HG03354 (cell line): ENCODE measurements at regions not wholly inside any gene's neighbourhood (a gene's known extent, or its start where the extent isn't known, plus 50 kb on each side); places are given as distances from the start of the nearest gene placed in this dataset.
"Not testable (repeated sequence)": the region's sequence is repeated elsewhere in the genome, so short reads cannot be mapped to it uniquely, and the experiment has no call there.

Experiments used
- ATAC-seq: cut with Tn5 transposase; IDR thresholded peaks from one replicate; pipeline ENCODE4 v1.9.1; 2021; ENCODE audit warnings: mild to moderate bottlenecking; ENCODE audit not compliant: unreplicated experiment, poor library complexity, severe bottlenecking

DNA sequence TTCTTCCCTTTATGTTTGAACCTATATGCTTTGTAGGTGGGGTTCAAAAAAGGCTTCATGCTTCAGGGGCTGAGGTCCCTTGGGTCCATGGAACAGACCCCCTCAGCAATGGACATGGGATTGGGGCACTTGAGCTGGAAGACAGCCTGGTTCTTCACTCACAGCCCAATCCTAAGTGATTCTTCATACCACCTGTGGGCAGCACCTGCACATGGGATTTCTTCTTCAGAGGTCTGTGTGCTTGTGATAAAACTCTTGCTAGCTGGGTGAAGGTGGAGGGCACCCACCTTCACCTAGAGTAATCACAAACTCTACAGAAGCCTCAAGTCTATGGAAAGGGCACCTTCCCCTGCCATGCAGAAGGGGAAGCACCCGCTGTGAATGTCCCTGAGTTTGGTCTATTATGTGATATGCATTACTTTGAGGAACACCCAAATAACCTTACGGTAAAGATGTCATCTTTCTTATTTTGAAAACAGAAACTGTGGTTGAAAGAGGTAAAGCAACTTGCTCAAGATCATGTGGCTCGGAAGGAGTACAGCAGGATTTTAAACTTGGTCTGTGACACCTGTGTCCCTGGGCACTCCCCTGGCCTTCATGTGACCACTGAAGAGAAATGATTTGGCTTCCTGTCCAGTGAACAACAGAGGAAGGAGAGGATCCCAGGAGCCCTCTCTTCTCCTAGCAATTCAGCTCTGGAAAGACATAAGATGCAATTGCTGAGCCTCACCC, 469.5 kb upstream of the ZMIZ1 start:
- ATAC-seq, result no peak

DNA sequence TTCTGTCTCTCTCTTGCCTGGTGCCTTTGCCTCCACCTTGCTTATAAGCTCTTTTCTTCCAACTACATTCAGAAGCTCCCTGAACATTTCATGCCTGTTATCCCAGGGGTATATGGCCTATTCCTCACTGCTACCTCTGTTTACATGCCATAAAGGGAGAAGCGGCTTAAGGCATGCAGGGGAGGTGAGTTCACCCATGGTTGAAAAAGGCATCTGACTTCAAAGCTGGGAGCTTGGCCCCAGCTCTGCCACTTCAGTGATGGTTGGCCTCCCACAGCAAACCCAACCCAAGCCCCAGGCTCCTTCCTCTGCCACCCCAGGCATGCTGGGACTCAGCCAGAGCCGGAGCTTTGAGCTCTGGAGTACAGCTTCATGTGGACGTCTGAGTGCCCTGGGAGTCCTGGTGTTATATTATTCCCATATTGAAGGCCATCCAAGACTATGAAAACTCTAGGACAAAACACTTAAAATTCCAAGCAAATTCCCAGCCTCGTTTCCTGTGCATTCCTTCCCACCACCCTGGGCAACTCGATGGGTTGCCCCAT, 468.6 kb upstream of the ZMIZ1 start:
- no peak for ATAC-seq

DNA sequence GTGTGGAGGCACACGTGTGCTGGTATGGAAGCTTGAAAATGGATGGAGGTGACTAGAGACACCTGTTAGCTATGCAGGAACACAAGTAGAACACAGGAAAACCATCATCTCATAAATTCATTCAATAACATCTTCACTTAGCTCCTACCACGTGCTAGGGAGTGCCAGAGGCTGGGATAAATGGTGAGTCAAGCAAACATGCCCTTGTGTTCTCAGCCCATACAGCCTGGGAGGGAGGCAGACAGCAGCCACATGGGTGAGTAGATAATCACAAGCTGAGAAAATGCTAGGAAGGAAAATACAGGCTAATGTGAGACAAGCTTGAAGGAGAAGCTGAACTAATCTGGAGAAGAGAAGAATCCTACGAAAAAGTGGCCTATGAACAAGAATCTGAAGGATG, 468.0 kb upstream of the ZMIZ1 start:
- ATAC-seq, result no peak

DNA sequence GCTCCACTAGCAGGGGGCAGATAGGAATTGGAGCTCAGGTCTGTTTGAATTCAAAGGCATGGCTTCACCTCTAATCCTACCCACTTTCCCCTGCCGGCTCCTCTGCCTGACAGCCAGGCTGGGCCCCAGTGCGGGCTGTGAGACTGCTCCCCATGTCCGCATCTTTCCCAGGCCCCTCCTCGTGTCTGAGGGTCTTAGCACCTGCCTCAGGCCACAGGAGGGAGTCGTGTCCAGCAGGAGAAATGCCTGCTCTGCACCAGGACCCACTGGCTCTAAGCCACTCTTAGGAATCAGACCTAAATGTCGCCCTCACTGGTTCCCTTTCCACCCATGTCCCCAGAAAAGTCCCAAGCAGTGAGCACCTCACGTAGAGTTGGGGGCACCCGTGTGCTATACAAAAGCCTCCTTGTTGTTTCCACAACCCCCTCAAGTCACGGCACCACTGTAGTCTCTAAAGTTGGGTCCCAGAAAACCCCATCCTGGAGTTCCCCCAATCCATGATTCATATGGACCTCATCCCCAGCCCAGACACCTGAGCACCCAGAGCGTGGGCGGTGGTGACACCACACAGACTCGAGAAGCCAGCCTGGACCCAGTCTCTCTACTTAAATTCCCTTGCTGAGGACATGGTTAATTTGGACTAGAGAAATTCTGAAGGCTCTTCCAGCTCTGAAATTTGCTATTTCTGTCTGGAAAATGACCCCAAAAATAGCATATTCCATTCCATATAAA, 466.4 kb upstream of the ZMIZ1 start:
- ATAC-seq, result no peak

DNA sequence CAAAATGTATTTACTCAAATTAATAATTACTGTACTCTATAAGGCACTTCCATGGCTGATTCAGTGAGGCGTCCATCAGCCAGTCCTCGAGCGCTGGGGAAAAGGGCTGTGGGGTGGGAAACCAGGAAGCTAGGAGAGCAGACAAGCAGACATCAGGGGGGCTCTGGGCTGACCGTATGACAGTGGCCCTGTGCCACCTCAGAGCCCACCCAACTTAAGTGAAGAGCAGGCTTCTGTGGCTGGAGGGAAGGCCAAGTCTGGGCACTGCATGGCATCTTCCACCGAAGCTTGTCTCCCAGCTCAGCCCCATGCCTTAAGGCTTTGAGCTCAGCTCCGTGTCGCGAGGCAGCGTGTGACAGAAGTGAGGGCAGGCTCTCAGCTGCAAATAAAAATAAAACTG, 464.5 kb upstream of the ZMIZ1 start:
- no peak for ATAC-seq

DNA sequence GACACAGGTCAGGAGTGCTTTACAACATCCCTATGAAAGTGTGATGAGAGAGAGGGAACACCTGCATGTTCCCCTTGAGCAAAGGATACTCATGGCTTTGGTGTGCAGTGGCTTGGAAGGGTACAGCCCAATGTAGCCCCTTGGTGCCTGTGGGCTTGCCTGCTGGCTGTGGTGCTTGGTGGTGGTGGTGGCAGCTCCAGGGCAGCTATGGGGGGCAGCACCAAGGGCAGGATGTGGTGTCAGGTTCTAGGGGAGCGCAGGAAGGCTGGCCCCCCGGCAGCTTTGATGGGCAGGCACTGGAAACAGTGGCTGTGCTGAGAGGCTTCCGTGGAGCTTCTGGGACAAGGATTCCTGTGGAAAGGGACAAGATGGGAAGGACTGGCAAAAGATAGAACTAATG, 464.0 kb upstream of the ZMIZ1 start:
- no peak for ATAC-seq

DNA sequence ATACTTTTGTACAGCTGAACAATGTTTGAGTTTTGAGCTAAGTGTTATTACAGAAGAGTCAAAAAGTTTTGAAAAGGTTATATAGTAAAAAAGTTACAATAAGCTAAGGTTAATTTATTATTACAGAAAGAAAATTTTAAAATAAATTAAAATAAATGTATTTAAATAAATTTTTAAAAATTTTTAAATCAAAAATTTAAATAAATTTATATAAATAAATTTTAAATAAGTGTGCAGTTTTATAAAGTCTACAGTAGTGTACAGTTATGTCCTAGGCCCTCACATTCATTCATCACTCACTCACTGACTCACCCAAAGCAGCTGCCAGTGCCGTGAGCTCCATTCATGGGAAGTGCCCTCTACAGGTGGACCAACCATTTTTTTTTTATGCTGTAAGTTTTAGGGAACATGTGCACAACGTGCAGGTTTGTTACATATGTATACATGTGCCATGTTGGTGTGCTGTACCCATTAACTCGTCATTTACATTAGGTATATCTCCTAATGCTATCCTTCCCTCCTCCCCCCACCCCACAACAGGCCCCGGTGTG, 462.9 kb upstream of the ZMIZ1 start:
- ATAC-seq, result no peak

DNA sequence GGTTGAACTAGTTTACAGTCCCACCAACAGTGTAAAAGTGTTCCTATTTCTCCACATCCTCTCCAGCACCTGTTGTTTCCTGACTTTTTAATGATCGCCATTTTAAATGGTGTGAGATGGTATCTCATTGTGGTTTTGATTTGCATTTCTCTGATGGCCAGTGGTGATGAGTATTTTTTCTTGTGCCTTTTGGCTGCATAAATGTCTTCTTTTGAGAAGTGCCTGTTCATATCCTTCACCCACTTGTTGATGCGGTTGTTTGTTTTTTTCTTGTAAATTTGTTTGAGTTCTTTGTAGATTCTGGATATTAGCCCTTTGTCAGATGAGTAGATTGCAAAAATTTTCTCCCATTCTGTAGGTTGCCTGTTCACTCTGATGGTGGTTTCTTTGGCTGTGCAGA, 462.0 kb upstream of the ZMIZ1 start:
- not testable (repeated sequence) for ATAC-seq

DNA sequence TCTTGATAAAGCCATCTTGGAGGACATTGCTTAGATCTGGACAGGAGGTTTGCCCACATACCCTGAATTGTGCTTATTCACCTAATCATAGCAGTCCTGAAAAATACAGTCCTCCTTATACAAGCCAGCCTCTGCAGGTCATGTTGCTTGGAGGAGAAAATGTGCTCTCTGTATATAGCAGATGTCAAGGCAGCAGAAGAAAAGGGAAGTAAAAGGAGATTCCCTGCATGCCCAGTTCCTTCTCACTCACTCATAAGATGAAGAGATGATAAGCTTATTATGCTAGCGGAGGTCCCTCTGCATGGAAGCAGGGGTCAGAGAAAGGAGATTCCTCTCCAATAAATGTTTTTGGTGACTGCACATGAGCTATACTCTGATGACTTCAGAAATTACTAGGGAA, 458.8 kb upstream of the ZMIZ1 start:
- no peak for ATAC-seq

DNA sequence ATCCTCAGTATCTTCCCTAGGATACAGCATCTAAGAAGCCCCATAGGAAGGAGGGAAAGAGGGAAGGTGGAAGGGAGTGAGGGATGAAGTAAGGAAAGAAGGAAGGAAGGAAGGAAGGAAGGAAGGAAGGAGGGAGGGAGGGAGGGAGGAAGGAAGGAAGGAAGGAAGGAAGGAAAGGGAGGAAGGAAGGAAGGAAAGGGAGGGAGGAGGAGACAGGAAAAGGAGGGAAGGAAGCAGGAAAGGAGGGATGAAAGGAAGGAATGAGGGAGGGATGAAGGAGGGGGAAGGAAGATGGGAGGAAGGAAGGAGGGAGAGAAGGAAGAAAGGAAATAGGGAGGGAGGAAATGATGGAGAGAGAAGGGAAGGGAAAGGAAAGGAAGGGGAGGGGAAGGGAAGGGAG, 455.6 kb upstream of the ZMIZ1 start:
- ATAC-seq, result no peak

DNA sequence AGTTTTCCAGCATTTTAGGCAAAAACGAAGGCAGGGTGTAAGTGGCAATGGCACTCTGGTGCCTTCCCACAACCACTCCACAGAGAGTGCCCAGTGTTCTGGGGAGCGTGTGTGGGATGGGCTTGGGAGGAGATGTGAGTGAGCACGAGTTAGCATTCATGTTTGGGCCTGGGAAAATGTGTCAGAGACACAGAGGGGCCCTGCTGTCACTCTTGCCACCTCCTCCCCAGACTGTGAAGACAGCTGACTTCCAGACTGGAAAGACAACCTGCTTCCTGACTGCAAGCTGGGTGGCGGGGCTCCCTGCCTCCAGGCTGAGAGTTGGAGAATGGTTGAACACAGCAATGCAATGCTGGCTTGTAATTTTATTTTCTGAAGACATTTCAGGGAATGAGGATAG, 454.5 kb upstream of the ZMIZ1 start:
- no peak for ATAC-seq

DNA sequence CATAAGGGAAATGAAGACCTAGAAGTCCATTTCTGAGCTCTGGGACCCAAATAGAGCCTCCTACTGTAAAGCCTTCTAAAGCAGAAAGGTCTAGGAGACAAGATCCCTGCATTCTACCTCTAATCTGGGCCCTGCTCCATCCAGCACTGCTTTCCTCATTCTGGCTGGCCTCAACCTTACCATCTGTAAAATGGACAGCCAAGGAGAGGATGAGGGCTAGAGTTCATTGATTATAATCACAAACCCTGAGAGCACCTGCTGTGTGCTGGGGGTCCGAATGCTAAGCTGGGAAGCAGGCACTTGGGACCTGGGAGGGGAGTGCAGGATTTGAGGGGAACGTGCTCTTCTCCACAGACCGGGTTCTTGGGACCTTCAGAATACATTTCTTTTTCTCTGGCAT, 454.0 kb upstream of the ZMIZ1 start:
- no peak for ATAC-seq

DNA sequence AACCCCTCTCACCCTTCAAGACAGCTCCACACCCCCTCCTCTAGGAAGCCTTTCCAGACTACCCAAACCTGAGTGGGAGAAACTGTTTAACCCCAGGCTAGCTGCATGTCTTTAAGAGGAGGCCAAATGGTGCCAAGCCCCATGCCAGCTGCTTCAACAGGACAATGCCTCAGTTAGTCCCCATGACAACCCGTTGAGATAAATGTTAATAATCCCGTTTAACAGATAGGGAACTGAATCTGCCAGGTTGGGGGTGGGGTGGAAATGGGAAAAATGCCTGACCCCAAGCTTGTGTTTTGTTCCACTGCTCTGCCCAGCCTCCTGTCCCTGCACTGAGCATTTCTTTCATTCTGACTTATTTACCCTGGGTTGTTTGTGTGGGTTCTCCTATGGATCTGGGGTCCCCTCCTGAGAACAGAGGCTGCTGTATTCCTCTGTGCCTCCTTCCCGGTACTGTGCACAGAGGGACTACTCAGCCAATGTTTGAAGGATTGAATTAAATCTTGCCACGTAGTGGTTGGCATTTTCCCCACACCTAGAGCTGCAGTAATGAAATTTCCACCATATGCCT, 452.6 kb upstream of the ZMIZ1 start:
- ATAC-seq, result no peak

DNA sequence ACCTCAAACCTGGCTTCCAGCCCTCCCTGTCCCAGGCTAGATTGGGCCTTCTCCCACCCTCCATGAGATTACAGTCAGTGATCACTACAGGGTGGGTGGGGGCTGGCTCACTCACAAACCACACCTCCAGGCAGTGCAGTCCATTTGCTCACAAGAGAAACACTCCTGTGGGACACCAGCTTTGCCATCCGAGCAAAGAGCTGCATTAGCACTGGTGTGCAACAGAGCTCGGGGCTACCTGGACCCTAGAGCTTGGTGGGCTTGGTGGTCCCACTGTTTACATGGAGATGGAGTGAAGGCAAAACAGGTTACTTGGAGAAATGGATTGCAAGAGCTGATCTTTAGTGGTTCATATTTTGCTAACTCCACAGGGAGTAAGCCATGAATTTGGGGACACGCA, 451.7 kb upstream of the ZMIZ1 start:
- no peak for ATAC-seq

DNA sequence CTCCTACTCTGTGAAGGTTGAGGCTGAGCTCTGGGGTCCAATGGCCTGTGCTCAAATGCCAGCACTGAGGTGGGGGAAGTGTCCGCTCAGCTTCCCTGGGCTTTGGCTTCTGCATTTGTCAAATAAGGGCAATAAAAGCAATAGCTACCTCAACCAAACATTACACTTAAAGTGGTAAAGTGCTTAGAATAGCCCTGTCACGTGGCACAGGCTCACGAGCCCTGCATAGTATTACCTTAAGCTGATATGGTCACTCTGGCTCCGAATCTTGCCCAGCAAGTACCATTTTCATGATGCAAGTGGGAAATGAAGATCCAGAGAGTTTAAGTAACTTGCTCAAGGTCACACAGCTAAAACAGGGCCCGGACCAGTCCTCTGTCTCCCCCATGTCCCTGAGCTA, 451.1 kb upstream of the ZMIZ1 start:
- ATAC-seq, result no peak

DNA sequence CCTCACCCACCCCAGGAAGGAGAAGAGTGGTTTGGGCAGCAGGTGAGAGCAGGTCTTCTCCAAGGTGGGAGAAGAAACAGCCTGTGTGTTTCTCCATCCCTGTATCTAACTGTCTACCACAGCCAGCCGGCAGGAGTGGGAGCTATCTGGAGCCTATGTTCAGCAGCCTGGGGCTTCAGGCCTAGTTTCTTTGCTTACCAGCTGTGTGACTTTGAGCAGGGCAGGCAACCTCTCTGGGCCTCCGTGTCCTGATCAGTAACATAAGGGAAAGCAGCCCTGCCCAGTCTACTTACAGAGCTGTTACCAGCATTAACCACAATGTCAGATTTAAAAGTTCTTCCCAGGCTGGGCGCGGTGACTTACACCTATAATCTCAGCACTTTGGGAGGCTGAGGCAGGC, 450.7 kb upstream of the ZMIZ1 start:
- ATAC-seq, result no peak

DNA sequence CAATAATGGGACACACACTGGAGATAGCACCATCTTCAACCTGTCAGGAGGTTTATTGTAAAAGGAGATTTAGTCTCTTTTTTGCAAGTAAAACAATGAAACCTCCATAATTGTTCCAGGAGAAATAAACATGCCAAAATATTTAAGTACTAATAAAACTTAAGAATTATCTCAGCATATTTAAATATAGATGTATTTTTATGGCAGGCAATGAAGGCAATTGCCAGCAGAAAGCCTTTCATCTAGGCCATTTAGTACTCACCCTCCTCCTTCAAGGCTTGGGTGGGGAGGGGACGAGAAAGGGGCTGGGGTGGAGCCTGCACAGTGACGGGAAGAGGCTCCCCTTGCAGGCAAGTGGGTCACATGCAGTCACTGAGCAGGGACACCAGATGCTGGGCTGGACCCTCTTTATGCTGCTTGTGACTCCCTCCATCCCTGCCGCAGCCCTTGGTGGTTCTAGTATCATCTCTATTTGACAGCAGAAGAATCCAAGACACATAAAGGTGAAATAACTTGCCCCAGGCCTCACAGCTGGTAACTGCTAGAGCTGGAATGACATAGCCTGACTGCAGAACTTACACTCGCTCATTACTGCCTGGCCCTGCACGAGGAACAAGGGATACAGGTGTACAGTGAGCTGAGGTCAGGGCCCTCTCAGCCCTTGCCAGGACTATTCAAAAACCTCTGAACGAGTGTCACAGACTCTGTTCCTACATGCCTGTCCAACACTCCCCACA, 449.5 kb upstream of the ZMIZ1 start:
- ATAC-seq, result no peak

DNA sequence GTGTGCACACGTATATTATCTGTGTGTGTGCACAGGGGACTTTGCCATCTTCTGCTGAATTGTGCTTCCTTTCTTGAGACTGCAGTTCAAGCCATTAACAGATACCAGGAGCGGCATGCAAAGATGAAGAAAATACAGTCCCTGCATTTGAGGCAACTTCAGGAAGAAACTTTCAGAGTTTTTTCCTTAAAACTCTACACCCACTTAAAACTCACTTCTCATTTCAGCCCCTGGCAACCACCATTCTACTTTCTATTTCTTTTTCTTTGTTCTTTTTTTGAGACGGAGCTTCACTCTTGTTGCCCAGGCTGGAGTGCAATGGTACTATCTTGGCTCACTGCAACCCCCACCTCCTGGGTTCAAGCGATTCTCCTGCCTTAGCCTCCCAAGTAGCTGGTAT, 448.9 kb upstream of the ZMIZ1 start:
- no peak for ATAC-seq

DNA sequence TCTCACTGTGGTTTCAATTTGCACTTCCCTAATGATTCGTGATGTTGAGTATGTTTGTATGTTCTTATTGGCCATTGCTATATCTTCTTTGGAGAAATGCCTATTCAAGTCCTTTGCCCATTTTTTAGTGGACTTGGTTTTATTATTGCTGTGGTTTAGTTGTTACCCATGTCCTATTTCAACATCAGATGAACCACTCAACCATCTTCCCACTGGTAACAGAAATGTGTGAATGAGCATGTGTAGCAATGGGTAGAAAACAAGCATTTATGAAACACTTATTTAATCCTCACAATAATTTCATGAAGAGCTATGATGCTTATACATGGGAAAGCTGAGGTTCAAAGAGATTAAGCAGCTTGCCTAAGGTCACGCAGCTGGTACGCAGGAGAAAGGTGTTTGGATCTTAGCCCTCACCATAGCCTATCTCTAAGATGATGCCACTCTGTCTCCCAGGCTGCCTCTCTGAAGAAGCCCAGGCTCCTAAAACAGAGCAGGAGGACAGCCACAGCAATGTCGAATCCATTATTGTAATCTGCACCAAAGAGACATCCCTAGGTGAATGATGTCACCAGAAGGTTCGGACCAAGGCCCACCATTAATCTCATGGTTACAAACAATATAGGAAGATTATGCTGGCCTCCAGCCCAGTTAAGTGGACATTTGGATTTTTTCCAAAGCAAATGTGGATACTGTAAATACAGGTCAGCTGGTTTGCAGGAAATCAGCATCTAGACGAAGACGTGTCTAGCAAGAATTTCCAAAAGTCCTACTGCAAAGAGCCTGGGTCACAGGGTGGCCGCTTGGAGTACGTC, 447.6 kb upstream of the ZMIZ1 start:
- no peak for ATAC-seq
